ENCODE measurements at regions not wholly inside any gene's neighbourhood (a gene's known extent, or its start where the extent isn't known, plus 50 kb on each side); places are given as distances from the start of the nearest gene placed in this dataset.

- no peak for TF ChIP-seq POLR2A (IDR thresholded peaks at IDR 0.05; ENCODE audit: low read depth, low read length)
- TF ChIP-seq TAF1 (IDR thresholded peaks at IDR 0.05; ENCODE audit: borderline replicate concordance, low read depth, low read length) = no peak
Measured at GRCh38 chr6:122347280-122347679, 52.2 kb upstream of the HSF2 start.
